Kidney tubule cell (primary cell): ENCODE measurements at regions not wholly inside any gene's neighbourhood (a gene's known extent, or its start where the extent isn't known, plus 50 kb on each side); places are given as distances from the start of the nearest gene placed in this dataset.

ENCODE experiments used
- DNase-seq: peaks from one replicate; pipeline ENCODE4 v3.0.0-alpha.2; 2018; ENCODE audit warnings: low spot score

- DNase-seq, result no peak
Measured at GRCh38 chr5:84602371-84602771, 217.7 kb upstream of the EDIL3 start.

GRCh38 chr5:84599964-84600363, 215.3 kb upstream of the EDIL3 start:
- no peak for DNase-seq

- no peak for DNase-seq
Measured at GRCh38 chr5:84597904-84598303, 213.2 kb upstream of the EDIL3 start.

- no peak for DNase-seq
Measured at GRCh38 chr5:84590629-84591028, 205.9 kb upstream of the EDIL3 start.

GRCh38 chr5:84589926-84590325, 205.2 kb upstream of the EDIL3 start:
- no peak for DNase-seq

- no peak for DNase-seq
Measured at GRCh38 chr5:84585218-84585617, 200.5 kb upstream of the EDIL3 start.

- DNase-seq, result no peak
Measured at GRCh38 chr5:84578226-84578625, 193.5 kb upstream of the EDIL3 start.

GRCh38 chr5:84573017-84573712, 188.5 kb upstream of the EDIL3 start:
- no peak for DNase-seq

- no peak for DNase-seq
Measured at GRCh38 chr5:84569307-84569706, 184.6 kb upstream of the EDIL3 start.

GRCh38 chr5:84568171-84568570, 183.5 kb upstream of the EDIL3 start:
- DNase-seq, result no peak

- DNase-seq, result no peak
Measured at GRCh38 chr5:84565866-84566265, 181.2 kb upstream of the EDIL3 start.

GRCh38 chr5:84564321-84565075, 179.8 kb upstream of the EDIL3 start:
- no peak for DNase-seq

GRCh38 chr5:84550222-84550621, 165.5 kb upstream of the EDIL3 start:
- DNase-seq, result no peak

GRCh38 chr5:84549054-84549453, 164.4 kb upstream of the EDIL3 start:
- DNase-seq, result no peak

- DNase-seq, result no peak
Measured at GRCh38 chr5:84546686-84547085, 162.0 kb upstream of the EDIL3 start.

- no peak for DNase-seq
Measured at GRCh38 chr5:84536797-84537196, 152.1 kb upstream of the EDIL3 start.

- DNase-seq, result no peak
Measured at GRCh38 chr5:84535281-84535680, 150.6 kb upstream of the EDIL3 start.

GRCh38 chr5:84524491-84524890, 139.8 kb upstream of the EDIL3 start:
- DNase-seq, result no peak

- no peak for DNase-seq
Measured at GRCh38 chr5:84518862-84519261, 134.2 kb upstream of the EDIL3 start.

GRCh38 chr5:84518370-84518769, 133.7 kb upstream of the EDIL3 start:
- no peak for DNase-seq

GRCh38 chr5:84506625-84507024, 121.9 kb upstream of the EDIL3 start:
- DNase-seq, result no peak

GRCh38 chr5:84494453-84494852, 109.8 kb upstream of the EDIL3 start:
- DNase-seq, result peak; percentile 72

GRCh38 chr5:84487963-84488362, 103.3 kb upstream of the EDIL3 start:
- no peak for DNase-seq
